GM21526 (cell line): ENCODE measurements at regions not wholly inside any gene's neighbourhood (a gene's known extent, or its start where the extent isn't known, plus 50 kb on each side); places are given as distances from the start of the nearest gene placed in this dataset.

ENCODE experiments used
- ATAC-seq: cut with Tn5 transposase; IDR thresholded peaks from one replicate; pipeline ENCODE4 v1.9.1; 2021; ENCODE audit warnings: moderate library complexity; ENCODE audit not compliant: unreplicated experiment, low FRiP score

DNA sequence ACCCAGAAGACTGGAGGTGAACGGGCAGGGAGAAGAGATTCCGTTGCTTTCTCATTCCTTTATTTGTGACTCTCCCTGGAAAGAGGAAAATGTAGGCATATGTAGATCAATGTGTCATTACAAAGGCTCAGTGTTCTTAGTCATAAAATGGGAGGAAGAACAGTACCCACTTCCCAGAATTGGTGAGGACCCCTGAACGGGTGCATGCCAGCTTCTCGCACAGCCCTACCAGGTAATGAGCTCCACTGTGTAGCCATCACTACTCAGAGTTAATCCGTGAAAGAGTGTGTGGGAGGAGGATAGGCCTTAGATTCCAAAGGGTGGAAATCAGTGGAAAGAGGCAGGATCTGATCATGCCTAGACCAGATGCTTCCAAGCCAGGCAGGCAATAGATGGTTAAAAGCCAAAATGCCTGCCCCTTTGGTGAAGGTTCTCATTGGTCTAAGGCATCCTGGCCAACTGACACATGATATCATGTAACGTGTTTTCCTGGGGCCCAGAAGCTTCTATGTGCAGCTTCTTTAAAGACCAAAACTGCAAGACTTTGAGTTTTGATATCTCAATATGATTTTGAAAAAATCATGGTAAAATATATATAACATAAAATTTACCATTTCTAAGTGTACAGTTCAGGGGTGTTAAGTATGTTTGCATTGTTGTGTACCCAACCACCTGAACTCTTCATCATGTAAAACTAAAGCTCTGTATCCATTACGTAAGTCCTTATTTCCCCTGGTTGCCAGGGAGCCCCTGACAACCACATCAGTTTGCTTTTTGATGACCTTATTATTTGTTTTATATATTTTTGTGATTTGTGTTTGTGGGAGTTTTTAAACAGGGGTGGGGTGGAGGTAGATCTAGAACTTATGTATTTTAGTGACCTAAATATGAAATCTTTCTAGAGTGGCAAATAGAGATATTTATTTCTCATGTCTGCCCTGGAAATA, 402.2 kb upstream of the CFAP20DC start:
- ATAC-seq, result no peak

GRCh38 chr3:59450946-59451763, 401.3 kb upstream of the CFAP20DC start:
- peak; percentile 94 for ATAC-seq

DNA sequence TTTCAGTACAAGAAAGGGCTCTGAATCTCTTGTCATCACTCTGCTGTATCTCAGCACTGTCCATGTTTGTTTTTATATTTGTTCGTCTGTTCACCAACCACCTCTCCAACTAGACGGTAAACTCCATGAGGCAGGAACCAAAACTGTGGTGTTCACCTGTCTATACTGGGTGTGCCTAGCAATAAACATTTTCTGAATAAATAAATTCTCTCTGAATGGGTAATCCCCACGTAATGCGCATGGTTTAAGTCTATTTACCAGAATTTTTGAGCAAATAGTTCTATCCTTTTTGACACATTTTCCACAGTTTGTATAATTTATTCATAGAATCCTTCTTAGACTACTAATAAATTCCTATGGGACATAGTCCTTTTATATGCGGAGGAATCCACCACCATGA, 400.6 kb upstream of the CFAP20DC start:
- no peak for ATAC-seq

DNA sequence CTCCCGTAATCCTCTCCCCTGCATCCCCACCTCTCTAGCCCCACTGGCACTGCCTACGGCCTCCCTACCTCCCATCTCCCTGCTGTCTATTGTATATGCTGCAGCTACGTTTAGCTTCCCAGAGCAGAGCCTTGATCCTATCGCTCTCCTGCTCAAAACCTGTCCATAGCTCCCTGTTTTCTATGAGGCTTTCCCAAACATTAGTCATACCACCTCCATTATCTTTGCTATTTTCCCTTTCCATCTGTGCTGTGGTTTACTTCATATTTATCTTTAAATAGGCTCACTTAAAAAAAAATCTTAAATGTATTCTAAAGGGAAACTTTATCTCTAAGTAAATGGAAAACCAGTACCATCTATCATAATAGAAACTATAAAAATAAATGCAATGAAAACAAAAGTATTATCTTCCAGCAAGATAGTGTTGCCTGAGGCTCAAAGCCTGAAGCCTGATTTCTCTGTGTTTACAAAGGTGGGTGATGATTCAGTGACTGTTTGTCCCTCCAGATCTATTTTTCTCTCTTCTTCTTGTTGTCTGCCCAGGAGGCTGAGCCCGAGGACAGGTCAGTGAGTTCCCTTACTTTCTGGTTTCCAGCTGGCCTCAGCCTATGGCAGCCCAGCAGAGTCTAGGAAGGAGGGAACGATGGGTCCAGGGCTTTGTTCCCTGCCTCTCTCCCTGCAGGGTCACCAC, 397.1 kb upstream of the CFAP20DC start:
- no peak for ATAC-seq

DNA sequence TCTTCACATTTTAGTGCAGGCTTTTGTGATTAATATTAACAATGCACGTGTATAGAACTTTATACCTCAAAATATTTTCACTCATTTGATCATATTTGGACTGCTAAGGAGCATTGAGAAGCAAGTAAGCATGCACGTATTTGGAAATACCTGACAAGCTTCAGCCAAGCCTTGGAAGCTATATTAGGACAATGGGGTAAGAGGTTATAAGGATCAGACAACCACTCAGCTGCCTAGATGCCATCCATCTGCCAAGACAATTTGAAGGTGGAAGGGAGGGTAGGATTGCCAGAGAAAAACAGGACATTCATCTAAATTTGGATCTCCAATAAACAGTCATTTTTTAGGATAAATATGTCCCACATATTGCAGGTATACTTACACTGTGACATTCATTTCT, 394.9 kb upstream of the CFAP20DC start:
- ATAC-seq, result no peak

- peak; percentile 42 for ATAC-seq
Observed at GRCh38 chr3:59444294-59444671, 394.5 kb upstream of the CFAP20DC start.

DNA sequence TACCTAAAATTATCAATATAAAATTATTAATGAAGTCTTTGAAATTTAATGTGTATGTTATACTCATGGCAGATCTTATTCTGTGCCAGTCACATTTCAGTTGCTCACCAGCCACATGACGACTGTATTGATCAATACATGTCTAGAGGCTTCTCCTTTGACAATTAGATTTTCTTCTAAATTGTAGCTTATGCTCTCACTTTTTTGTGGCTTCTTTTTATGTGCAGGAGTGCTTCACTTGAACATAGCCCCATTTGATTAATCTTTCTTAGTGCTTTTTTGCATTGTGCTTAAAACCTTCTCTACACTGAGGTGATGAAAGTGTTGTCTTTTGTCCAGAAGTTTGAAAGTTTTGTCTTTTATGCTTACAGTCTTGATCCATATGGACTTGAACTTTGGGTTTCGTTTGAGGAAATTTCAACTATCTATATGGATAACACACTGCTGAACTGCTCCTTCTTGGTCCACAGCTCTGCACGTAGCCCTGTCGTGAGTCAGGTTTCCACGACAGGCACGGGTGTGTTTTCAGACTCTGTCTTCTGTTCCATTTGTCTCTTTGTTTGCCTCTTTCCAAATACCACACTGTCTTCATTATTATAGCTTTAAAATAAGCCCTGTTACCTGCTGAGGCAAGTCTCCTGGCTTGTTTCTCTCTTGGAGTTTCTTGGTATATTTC, 393.9 kb upstream of the CFAP20DC start:
- no peak for ATAC-seq

DNA sequence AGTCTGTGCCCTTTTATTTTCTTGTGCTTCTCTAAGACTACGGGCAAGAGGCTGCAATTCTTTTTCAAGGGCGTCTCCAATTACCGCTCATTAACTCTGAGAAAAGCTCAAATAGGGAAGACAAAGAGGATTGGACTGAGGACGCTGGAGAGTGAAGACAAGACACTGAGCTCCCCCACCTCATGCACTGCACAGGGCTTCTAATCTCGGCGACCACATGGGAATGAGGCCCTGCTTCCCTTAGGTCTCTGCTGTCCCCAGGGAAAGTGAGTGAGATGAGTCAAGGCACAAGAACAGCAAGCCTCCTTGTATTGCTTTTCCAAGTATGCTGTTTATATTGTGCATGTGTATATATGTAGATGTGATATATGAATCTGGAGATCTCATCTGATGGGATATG, 392.2 kb upstream of the CFAP20DC start:
- no peak for ATAC-seq

DNA sequence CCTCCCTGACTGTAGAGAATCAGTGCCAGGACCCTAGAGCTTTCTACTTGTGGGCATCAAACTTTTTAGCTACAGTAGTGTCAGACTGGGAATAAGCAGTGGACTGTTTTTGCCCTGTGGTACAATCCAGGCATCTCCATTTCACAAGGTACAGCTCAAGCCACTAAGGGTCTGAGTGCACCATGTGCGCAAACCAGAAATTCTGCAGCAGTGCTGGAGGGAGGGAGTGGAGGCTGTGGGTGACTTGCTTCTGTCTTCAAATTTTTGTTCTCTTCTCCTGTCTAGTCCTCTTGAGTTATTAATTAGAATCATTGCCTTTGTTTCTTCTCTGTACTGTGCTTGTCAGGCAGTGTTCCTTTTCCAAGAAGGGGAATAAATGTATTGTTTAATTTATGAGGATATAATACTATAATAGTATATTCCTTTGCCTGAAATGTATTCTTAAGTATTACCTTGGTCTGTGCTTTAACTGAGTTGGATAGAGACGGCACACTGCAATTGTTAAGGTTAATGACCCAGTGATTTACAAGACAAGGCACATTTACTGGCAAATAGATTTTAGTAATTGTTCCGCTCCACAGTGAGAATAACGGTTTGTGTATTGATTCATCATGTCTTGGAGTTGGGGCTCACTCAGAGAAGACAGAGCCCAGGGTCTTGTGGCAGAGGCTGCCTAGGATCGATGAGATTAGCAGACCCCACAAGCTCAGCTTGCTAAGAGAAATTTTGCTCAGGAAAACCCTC, 390.6 kb upstream of the CFAP20DC start:
- ATAC-seq, result no peak

DNA sequence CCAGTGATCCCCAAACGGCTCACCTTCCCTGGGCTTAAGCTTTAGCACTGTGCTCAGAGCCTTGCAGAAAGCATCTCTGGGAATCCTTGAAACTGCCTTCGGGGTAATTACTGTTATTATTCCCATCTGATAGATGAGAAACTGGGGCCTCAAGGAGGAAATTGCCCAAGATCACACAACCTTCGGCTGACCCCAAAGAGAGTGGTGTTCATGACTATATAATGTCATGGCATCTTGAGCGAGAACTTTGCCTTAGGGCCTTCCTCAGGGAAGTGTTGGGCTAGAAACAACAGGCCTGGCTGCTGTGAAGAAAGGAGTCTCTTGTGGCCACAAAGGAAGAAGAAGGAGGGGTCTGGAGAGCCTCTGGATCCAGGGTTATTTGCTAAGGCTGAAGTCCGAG, 388.7 kb upstream of the CFAP20DC start:
- ATAC-seq, result no peak

DNA sequence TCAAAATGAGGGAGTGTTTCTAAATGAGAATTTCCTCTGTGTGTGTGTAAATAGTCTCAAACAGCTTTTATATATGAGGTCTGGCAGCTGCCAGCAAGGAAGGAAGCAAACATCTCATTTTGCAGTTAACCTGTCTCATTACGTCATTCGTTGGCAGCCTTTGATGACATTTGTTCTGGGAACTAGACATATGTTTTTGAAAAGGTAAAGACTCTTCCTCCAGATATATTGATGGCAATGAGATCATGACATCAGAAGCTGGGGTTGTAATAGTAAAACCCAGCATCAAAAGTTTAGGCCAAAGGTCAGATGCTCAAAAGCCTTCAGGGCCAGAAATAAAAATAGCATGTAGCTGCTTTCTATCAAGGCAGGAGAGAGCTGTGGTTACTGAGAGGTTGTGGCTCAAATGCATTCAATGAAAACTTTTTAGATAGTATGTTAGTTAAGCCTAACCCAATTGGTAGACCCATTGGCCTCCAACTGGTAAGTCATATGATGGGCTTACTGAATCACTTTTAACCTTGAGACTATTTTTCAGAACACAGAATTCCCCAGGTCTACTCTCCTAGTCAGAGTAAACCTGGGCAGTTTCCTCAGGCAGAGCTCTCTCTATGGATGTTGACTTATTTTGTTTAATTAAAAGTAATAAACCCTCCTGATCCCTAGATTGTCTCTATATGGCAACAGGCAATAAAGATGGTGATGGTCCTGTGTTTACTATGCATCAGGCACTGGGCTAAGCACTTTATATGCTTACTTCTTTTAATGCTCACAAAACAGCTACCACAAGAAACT, 386.5 kb upstream of the CFAP20DC start:
- no peak for ATAC-seq

DNA sequence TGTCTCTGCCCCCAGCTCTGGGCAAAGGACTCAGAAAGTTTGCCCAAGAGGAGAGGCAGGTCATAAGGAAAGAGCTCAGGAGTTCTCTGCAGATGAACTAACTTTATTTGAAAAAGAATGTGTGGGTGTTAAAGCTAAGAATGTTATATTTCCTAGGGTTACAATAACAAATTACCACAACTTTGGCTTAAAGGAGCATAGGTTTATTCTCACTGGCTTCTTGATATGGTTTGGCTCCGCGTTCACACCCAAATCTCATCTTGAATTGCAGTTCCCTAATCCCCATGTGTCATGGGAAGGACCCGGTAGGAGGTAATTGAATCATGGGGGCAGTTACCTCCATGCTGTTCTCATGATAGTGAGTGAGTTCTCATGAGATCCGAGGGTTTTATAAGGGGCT, 383.7 kb upstream of the CFAP20DC start:
- no peak for ATAC-seq

GRCh38 chr3:59432665-59433064, 382.8 kb upstream of the CFAP20DC start:
- ATAC-seq, result no peak

- no peak for ATAC-seq
Observed at GRCh38 chr3:59430341-59430740, 380.5 kb upstream of the CFAP20DC start.

DNA sequence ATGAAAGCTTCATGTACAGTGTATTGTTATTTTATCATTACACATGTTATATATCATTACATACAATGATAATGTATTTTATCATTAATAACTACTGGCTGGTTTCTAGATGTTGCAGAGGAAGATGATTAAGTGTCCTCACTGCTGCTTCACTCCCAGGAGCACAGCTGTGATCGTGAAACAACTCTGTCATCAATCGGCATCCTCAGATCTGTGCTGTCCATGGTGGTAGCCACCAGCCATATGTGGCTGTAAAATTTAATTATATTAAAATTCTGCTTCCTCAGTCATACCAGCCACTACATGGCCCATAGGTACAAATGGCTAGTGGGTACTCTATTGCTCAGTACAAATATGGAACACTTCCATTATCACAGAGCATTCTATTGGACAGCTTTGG, 379.4 kb upstream of the CFAP20DC start:
- no peak for ATAC-seq

GRCh38 chr3:59426821-59427565, 377.2 kb upstream of the CFAP20DC start:
- ATAC-seq, result no peak

- peak; percentile 50 for ATAC-seq
Observed at GRCh38 chr3:59425942-59426341, 376.1 kb upstream of the CFAP20DC start.

DNA sequence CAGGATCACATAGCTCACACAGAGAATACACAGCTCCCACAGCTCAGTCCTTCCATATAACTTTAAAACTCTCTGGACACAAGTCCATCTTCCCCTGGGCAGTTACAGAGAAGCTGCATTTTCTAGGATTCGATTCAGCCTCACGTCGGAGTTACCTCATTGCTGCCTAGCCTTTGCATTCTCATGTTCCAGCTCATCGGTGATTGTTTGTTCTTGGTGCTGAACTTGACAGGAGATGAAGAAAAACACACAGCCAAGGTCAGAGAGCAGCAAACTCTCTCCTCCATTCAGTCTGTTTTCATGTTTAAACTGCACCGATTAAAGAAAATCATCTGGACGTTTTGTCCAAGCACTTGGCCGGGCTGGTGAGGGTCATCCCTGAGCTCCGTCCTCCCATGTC, 375.5 kb upstream of the CFAP20DC start:
- ATAC-seq, result no peak
